Astrocyte of the spinal cord (primary cell): ENCODE measurements at regions not wholly inside any gene's neighbourhood (a gene's known extent, or its start where the extent isn't known, plus 50 kb on each side); places are given as distances from the start of the nearest gene placed in this dataset.

Experiments
- DNase-seq: peaks from one replicate; pipeline ENCODE4 v3.0.0; 2011; ENCODE audit warnings: low read depth, low spot score
- H3K4me3 ChIP-seq: 2 replicates; pipeline ENCODE4 v1.5.1; 2011; ENCODE audit warnings: low read depth, mild to moderate bottlenecking, low read length, moderate library complexity
- CTCF ChIP-seq: IDR thresholded peaks from 2 replicates; pipeline ENCODE4 v1.5.1; 2012; ENCODE audit warnings: low read depth, mild to moderate bottlenecking, low read length, inconsistent platforms
- in situ Hi-C: cut with HindIII; loops from 2 replicates; pipeline ENCODE4 v1.10.0; 2017; ENCODE audit warnings: low sequenced_read_pairs

- in situ Hi-C loops: no loop called here
- H3K4me3 ChIP-seq: no peak overlapping the region
- TF ChIP-seq CTCF: no peak
- DNase-seq: no peak
Observed at GRCh38 chr20:59451641-59452040, 151.2 kb downstream of the EDN3 start.

- DNase-seq: no peak
- TF ChIP-seq CTCF: no peak
- no peak overlapping the region for H3K4me3 ChIP-seq
- in situ Hi-C loops: no loop called here
Observed at GRCh38 chr20:59452856-59453255, 151.5 kb upstream of the PHACTR3 start.

- in situ Hi-C loops: no loop called here
- TF ChIP-seq CTCF: no peak
- no peak for DNase-seq
- no peak overlapping the region for H3K4me3 ChIP-seq
Observed at GRCh38 chr20:59453759-59454560, 150.4 kb upstream of the PHACTR3 start.

- in situ Hi-C loops: no loop called here
- TF ChIP-seq CTCF: peak; percentile 38
- no peak overlapping the region for H3K4me3 ChIP-seq
- DNase-seq: no peak
Observed at GRCh38 chr20:59455402-59456341, 148.7 kb upstream of the PHACTR3 start.

GRCh38 chr20:59456342-59457279 is 147.7 kb upstream of the PHACTR3 start:
- in situ Hi-C loops: no loop called here
- DNase-seq: no peak
- no peak for TF ChIP-seq CTCF
- H3K4me3 ChIP-seq: no peak overlapping the region

GRCh38 chr20:59458645-59459044 is 145.7 kb upstream of the PHACTR3 start:
- no peak for DNase-seq
- TF ChIP-seq CTCF: no peak
- no peak overlapping the region for H3K4me3 ChIP-seq
- in situ Hi-C loops: no loop called here
